Retina (tissue), 1 donor: ENCODE measurements at regions not wholly inside any gene's neighbourhood (a gene's known extent, or its start where the extent isn't known, plus 50 kb on each side); places are given as distances from the start of the nearest gene placed in this dataset.
"Not testable (repeated sequence)": the region's sequence is repeated elsewhere in the genome, so short reads cannot be mapped to it uniquely, and the experiment has no call there.

Source experiments
- DNase-seq: peaks from one replicate; pipeline ENCODE4 v3.0.0-alpha.2; 2016

DNA sequence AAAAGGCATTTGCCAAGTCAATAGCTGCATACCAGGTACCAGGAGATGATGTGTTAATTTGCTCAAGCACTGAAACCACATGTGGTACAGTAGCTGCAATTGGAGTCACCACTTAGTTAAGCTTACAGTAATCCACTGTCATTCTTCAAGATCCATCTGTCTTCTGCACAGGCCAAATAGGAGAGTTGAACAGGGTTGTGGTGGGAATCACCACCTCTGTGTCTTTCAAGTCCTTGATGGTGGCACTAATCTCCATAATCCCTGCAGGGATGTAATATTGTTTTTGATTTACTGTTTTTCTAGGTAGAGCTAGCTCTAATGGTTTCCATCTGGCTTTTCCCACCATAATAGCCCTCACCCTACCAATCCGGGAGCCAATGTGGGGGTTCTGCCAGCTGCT is 91.9 kb downstream of the FCRL5 start:
- DNase-seq = no peak

DNA sequence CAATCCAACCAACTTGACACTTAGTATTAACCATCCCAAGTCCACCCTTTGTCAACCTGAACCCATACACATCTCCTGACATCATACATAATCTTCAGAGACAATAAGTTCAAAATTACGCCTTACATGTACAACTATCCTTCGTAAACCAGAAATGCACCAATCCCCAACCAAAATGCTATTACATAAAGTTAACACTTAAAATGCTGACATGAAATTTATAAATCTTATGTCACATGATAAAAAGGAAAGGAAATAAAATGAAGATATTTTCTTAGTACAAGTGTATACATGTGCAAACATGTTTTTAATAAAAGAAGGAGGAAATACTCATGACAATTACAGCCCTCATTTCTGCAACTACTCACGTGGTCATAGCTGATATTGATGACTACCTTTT is 95.0 kb downstream of the FCRL5 start:
- DNase-seq = no peak

DNA sequence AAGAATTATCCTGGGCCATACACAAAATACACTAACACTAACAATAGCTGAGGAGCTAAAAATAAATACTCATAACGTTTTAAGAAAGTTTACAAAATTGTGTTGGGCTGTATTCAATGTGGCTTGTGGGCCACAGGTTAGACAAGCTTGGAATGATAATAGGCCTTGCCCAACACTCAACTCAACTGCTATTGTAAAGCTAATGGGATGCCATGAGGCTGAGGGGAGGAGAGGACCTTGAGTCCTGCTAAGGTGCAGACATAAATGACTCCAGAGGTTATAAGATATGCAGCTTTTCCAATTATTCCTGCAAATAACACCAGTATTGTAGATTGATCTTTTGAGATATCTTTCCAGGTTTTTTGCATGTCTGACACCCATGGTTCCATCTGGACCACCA is 97.0 kb downstream of the FCRL5 start:
- DNase-seq = no peak

DNA sequence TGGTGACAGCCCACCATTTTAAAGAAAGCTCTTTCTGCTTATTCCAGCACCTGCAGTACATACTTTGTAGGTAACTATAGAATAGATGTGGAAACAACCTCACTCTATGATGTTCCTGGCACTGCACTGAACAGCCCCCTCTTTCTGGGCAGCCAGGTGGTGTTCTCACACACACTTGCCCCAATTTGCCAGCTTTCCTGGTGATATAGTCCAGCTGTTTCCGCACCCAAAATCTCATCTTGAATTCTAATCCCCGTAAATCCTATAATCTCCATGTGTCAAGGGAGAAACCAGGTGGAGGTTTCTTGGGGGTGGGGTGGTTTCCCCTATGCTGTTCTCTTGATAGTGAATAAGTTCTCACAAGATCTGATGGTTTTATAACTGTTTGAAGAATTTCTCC is 102.2 kb downstream of the FCRL5 start:
- no peak for DNase-seq

DNA sequence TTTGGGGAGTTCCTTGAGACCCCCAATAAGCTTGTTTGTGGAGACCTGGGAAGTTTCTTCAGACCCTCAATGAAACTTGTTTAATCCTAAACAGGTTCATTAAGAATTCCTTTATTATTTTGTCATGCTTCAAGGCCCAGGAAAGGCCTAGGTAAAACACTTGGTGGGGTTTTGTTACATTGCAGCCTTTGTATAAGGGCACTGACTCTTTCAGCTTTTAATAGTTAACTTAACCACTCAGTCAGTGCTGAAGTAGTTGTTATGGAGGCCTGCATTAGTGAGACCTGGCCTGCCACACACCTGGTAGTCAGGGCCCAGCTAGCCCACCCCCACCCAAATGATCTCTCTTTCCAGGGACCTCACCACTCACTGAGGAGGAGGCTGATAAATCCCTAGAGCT is 103.7 kb downstream of the FCRL5 start:
- DNase-seq = no peak

DNA sequence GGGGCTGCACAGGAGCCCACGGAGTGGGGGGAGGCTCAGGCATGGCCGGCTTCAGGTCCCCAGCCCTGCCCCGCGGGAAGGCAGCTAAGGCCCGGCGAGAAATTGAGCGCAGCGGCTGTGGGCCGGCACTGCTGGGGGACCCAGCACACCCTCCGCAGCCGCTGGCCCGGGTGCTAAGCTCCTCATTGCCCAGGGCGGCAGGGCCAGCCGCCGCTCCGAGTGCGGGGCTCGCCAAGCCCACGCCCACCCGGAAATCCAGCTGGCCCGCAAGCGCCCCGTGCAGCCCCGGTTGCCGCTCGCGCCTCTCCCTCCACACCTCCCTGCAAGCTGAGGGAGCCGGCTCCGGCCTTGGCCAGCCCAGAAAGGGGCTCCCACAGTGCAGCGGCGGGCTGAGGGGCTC is 106.0 kb downstream of the FCRL5 start:
- DNase-seq = not testable (repeated sequence)

DNA sequence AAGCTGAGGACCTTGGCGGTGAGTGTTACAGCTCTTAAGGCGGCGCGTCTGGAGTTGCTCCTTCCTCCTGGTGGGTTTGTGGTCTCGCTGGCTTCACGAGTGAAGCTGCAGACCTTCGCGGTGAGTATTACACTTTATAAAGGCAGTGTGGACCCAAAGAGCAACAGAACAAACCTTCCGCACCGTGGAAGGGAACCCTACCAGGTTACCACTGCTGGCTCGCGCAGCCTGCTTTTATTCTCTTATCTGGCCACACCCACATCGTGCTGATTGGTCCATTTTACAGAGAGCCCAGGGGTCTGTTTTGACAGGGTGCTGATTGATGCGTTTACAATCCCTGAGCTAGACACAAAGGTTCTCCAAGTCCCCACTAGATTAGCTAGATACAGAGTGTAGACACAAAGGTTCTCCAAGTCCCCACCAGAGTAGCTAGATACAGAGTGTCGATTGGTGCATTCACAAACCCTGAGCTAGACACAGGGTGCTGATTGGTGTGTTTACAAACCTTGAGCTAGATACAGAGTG is 106.6 kb downstream of the FCRL5 start:
- DNase-seq = not testable (repeated sequence)

DNA sequence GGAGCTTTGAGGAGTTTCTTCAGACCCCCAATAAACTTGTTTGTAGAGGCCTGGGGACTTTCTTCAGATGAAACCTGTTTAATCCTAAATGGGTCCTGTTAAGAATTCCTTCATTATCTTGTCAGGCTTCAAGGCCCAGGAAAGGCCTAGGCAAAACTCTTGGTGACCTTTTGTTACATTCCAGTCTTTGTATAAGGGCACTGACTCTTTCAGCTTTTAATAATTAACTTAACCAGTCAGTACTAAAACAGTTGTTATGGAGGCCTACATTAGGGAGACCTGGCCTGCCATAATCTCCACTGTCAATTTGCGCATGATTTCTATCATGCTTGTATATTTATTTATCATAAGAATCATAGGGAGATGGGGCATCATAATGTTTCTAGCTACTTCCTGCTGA is 110.2 kb downstream of the FCRL5 start:
- DNase-seq = no peak

DNA sequence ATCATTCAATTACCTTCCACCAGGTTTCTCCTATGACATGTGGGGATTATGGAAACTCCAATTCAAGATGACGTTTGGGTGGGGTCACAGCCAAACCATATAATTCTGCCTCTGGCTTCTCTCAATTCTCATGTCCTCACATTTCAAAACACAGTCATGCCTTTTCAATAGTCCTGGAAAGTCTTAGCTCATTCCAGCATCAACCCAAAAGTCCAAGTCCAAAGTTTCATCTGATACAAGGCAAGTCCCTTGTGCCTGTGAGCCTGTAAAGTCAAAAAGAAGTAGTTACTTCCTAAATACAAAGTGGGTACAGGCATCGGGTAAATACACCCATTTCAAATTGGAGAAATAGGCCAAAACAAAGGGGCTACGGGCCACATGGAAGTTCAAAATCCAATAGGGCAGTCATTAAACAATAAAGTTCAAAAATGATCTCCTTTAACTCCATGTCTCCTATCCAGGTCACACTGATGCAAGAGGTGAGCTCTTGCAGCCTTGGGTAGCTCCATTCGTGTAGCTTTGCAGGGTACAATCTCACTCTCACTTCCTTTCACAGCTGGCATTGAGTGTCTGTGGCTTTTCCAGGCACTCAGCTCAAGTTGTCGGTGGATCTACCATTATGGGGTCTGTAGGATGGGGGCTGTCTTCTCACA is 112.9 kb downstream of the FCRL5 start:
- no peak for DNase-seq

DNA sequence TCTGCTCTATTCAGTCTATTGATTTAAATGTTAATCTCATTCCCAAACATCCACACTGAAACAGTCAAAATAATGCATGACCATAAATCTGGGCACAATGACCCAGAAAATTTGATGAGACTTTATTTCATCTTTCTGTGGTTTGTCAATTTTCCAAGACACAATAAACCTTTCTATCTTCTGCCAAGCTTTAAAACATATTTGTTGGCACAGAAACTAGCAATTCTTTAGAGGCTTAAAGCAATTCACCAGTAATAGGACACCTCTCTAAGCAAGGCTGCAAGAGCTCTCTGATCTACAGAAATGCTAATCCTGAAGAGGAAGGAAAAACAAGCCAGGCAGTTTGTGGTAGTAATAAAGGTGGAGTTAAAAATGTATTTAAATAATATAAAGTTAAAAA is 113.7 kb downstream of the FCRL5 start:
- no peak for DNase-seq

DNA sequence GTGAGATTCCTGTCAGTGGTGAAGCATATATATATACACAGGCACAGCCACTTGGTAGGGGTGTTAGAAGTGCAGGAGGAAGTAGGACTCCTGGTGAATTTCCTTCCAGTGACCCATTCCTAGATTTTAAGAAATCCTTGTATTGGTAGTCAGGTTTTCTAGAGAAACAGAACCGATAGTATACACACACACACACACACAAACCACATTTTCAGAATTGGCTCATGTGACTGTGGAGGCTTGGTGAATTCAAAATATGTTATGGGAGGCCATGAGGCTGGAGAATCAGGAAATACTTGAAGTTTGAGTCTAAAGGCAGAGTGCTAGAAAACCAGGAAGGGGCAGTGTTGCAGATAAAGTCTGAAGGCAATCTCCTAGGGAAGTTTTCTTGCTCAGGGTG is 114.2 kb downstream of the FCRL5 start:
- no peak for DNase-seq

DNA sequence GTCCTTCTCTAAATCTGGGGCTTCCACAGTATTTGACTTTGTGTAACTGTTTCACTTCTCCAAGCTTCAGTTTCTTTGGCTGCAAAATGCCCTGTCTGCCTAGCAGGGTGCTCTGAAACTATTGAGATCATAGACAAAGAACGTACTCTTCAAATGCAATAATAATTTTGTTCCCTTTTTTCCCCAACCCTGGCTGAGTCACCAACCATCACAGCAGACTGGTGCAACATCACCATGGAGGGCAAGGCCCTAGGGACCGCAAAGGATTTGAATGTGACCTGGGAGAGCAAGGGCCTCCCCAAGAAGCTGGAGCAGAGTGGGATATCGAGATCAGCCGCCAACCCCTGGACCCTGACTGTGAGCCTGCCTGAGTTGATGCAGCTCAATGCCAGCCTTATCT is 115.0 kb downstream of the FCRL5 start:
- DNase-seq = no peak

DNA sequence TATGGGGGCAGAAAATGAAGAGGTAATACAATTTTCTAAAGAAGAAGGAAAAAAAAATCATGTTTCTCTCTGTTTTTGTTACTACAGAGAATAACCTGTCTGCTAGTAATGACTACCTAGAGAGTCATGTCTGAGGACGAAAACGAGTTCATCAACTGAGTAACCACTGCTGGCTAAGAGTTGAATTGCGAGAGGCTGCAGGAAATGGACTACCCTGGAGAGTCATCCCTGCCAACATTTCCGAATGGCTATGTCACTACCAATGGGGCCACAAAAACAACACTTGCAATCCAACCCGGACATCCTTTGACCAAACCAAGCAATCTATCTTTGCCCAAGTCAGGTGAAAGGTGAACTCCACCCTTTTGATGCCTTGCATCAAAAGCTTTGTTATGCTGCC is 120.6 kb downstream of the FCRL5 start:
- DNase-seq = no peak

DNA sequence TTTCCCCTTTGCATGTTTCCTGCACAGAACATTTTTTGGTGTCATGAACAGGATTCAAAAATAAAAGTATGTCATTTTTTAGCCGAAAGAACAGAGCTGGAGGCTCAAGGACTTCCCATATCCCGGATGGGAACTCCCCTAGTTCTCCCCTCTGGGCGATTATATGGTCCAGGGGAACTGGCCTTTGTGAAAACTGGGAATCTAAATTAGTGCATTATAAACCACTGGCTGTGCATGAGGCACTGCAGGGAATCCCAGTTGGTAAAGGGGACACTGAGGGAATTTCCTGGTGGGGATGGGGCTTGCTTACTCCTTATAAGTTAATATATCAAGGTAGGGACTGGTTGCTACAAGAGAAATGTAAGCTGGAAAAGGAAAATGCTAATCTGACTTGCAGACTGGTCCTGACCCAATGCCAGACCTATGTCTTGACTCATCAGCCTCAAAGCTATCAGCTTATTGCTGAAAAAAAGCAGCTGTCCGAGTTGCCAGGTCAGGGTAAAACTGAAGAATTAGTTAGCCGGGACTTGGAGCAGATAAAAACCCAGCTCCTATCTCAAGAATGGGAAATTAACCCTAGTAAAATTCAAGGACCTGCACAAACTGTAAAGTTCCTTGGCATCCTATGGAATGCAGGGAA is 122.6 kb downstream of the FCRL5 start:
- no peak for DNase-seq

DNA sequence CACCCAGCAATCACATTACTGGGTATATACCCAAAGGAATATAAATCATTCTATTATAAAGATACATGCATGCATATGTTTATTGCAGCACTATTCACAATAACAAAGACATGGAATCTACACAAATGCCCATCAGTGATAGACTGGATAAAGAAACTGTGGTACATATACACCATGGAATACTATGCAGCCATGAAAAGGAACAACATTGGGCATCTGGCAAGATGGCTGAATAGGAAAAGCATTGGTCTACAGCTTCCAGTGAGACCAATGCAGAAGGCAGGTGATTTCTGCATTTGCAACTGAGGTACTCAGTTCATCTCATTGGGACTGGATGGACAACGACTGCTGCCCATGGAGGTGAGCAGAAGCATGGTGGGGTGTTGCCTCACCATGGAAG is 128.6 kb downstream of the FCRL5 start:
- not testable (repeated sequence) for DNase-seq

DNA sequence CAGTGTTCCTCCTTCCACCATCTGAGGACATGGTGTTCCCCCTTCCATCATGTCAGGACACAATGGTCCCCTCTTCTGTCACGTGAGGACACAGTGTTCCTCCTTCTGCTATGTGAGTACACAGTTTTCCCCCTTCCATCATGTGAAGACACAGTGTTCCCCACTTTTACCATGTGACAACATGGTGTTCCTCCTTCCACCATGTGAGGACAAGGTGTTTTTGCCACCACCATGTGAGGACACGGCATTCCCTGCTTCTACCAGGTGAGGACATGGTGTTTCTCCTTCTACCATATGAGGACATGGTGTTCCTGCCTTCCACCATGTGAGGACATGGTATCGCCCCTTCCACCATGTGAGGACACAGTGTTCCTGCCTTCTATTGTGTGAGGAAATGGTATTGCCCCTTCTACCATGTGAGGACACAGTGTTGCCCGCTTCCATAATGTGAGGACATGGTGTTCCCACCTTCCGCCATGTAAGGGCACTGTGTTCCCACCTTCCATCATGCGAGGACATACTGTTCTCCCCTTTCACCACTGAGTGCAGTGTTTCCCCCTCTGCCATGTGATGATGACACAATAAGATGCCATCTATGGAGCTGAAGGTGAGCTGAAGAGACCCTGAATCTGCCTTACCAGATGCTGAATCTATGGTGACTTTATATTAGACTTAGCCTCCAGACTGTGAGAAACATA is 132.3 kb downstream of the FCRL5 start:
- no peak for DNase-seq

DNA sequence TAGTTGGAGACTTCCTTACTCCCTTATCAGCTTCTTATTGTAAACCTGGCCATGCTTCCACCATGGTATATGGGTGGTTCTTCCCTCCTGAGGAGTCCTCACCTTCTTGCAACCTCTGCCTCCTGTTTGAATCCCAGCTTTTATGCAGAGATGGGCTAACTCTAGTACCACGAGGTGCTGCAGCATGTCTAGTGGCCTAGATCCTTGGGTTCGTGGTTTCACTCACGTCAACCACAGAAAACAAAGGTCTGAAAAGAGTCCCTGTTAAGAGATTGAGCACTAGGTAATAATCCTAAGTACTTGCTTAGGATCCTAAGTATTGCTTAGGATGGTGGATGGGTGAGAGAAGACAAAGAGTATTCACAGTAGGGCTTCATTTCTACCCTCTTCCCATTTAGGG is 133.7 kb downstream of the FCRL5 start:
- no peak for DNase-seq

DNA sequence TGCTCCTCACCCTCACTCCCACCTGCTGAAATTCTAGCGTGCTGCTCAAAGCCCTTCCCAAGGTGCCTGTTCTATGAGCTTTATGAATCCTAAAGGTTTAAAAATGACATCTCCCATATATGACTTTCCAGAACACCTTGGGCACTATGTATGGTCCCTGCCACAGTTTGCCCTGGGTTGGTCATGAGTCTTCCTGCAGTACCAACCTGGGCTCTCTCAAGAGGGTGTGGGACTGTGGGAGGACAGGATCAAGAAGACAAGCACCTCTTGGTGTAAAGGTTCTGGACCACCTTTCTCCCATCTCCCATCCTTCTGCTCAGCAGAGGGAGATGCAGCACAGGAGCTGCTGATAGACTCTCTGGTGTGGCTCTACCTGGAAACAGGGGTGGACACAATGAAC is 134.1 kb downstream of the FCRL5 start:
- DNase-seq = no peak

DNA sequence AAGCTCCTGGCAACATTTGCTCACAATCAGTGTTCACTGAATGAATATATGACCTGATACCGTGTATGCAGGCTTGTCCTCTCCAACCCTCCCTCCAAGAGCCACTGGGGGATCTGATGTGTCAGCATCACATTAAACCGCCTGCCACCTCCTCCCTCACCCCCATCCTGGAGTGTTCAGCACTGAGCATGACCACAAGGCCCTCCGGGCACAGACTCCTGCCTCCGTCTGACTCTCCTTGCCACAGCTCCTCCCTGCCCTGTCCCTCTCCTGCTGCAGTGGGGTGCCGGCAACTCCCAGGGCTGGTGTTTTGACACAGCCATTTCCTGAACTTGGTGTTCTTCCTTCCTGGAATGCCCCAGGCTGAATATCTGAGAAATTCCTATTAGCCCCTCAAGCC is 136.7 kb downstream of the FCRL5 start:
- no peak for DNase-seq

DNA sequence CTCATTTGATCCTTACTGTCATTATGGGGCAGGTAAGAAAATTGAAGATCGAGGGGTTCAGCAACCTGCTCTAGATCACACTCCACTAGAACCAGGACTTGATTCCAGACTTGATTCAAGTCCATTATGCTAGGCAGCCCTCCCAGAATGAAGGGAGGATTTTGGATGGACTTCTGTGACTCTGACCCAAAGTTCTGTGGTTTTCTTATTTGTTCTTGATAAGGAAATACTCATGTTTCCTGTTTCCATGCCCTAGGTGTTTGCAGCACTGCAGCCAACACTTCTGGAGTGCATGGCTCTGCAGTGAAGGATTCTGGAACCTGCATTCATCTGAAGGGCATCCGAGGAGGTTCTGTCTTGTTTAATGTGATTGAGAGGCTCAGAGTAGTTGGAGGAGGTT is 140.0 kb downstream of the FCRL5 start:
- no peak for DNase-seq

DNA sequence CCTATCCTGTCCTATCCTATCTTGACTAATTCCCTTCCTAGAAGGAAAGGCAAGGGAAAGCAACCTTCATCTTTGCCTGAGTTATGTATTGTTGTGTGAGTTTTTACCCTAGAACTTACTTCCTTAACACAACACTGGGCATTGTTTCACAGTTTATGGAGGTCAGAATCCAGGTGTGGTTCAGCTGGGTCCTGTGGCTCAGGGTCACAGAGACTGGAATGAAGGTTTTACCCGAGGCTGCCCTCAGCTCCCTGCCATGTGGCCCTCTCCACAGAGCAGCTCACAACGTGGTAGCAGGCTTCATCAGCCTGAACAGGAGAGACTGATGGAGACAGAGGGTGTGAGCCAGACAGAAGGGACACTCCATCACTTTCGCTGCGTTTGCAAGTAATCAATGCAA is 140.5 kb downstream of the FCRL5 start:
- DNase-seq = no peak

DNA sequence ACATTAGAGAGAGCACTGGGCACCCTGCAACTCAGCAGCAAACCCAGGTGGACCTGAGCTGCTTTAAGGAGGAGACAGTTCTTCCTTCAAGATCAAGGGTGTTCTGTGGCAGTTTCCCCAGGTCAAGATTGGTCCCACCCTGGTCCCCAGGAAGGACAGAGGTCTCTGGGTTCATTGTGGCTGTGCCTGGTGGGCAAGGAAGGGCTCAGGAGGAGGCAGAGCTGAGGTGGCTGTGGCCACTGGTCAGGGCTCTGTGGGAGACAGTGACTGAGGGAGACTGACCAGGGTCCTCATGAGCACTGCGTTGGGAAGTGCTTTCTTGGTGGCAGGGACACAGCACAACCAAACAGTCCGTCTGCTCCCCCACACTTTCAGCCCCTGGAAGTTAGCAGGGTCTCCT is 141.3 kb downstream of the FCRL5 start:
- no peak for DNase-seq

DNA sequence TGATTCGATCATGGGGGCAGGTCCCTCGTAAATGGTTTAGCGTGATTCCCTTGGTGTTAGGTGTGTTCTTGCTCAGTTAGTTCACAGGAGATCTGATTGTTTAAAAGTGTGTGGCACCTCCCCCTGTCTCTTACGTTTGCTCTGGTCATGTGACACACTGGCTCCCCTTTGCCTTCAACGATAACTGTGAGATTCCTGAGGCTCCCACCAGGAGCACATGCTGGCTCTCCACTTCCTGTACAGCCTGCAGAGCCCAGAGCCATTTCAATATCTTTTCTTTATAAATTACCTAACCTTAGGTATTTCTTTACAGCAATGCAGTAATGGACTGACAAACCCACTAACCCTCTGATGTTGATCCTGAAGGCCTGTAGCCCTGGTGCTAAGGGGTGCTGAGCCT is 141.9 kb downstream of the FCRL5 start:
- DNase-seq = no peak

DNA sequence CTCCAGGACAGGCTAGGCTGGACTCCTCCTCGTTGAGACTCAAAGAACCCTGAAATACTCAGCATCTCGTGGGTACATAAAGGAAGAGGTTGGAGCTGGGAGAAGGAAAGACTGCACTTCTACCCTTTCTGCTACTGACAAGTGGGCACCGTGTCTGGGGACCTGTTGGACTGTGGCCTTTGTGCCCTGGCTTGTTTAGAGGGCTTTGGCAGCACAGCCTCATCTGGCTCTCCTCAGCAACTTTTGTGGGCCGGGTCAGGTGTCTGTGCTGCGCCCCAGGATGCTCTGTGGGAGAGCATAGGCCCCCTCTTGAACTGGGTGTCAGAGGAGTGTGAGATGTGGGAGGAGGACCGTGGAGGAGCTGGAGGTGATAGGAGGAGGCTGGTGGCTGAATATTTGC is 142.4 kb downstream of the FCRL5 start:
- no peak for DNase-seq
